GM12891 (cell line): ENCODE measurements at regions not wholly inside any gene's neighbourhood (a gene's known extent, or its start where the extent isn't known, plus 50 kb on each side); places are given as distances from the start of the nearest gene placed in this dataset.

Experiments used
- POLR2A ChIP-seq: IDR thresholded peaks from 2 replicates; pipeline ENCODE4 v1.6.1; 2011; ENCODE audit warnings: low read depth, low read length, control low read depth
- POLR2AphosphoS5 ChIP-seq: IDR thresholded peaks from 2 replicates; pipeline ENCODE4 v1.6.1; 2011; ENCODE audit warnings: low read depth, low read length, control low read depth
- SPI1 ChIP-seq: IDR thresholded peaks from 2 replicates; pipeline ENCODE4 v1.6.1; 2011; ENCODE audit warnings: low read depth, low read length, control low read depth

- TF ChIP-seq POLR2A (no peak), POLR2AphosphoS5 (no peak), SPI1 (no peak)
Measured at GRCh38 chr15:35648941-35649340, 103.0 kb upstream of the DPH6 start.
